ENCODE measurements at regions not wholly inside any gene's neighbourhood (a gene's known extent, or its start where the extent isn't known, plus 50 kb on each side); places are given as distances from the start of the nearest gene placed in this dataset.

DNA sequence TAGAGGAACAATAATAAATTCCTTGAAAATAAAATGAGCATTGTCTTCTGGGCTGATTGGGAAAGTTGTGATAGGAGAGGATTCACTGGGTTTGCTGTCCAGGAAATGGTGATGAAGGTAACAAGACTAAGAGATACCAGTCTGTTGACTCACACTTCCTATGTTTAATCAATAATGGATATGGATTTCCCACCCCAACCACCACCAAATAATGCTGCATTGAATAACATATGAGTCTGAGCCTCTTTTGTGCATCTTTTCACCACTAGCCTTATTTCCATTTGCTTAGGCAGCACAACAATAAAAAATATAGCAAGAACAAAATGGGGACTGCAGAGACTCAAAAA, 120.2 kb upstream of the NFIB start:
- ATAC-seq (no peak), DNase-seq (no peak)
- Histone ChIP-seq H3K4me1 (ENCODE audit: low read depth) (no peaks in the 10 kb centered on the region), H3K9me3 (no peaks in the 10 kb centered on the region), H3K36me3 (ENCODE audit: low read depth) (no peaks in the 10 kb centered on the region), H3K4me3 (no peak overlapping the region)
- intact Hi-C loops (cut with DNase I, micrococcal nuclease), result no loop called here
- TF ChIP-seq, protein P1, sequence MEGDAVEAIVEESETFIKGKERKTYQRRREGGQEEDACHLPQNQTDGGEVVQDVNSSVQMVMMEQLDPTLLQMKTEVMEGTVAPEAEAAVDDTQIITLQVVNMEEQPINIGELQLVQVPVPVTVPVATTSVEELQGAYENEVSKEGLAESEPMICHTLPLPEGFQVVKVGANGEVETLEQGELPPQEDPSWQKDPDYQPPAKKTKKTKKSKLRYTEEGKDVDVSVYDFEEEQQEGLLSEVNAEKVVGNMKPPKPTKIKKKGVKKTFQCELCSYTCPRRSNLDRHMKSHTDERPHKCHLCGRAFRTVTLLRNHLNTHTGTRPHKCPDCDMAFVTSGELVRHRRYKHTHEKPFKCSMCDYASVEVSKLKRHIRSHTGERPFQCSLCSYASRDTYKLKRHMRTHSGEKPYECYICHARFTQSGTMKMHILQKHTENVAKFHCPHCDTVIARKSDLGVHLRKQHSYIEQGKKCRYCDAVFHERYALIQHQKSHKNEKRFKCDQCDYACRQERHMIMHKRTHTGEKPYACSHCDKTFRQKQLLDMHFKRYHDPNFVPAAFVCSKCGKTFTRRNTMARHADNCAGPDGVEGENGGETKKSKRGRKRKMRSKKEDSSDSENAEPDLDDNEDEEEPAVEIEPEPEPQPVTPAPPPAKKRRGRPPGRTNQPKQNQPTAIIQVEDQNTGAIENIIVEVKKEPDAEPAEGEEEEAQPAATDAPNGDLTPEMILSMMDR (IDR thresholded peaks at IDR 0.05), result no peak

- no peaks in the 10 kb centered on the region for H3K9me3 ChIP-seq
- intact Hi-C loops (cut with DNase I, micrococcal nuclease), result no loop called here
- no peaks in the 10 kb centered on the region for H3K4me1 ChIP-seq (ENCODE audit: low read depth)
- no peaks in the 10 kb centered on the region for H3K36me3 ChIP-seq (ENCODE audit: low read depth)
- H3K4me3 ChIP-seq, result no peak overlapping the region
- TF ChIP-seq, protein P1 (IDR thresholded peaks at IDR 0.05), result no peak
- no peak for ATAC-seq
- no peak for DNase-seq
These were observed 119.6 kb upstream of the NFIB start for GRCh38 chr9:14433351-14434157.

DNA sequence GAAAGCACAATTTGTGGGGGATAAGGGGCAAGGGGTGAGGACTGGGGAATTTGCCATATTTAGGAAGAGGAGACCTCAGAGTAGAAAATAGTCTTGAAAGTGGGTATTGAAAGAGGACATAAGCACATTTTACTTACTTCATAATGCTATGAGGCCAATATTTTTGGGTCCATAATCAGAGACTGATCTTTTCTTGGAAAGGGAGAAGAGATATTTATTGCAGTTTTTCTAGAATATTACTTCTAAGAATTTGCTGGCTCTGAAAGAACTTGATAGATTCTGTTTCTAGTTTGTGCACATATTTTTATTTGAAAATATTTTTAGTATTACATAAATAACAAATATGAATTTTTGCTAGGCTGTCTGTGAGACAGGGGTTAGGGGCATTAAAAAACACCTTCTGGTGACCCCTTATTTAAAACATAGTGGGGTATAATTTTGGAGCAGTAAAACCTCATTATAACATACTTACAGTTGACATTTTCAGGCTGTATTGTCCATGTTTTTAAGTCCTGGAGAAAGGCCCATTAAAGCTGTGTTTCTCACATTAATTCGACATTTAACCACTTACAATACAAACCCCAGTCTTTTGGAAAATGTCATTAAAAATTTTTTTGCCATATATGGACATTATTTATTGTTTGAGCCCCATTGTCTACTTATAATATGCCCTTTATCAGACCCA, 118.9 kb upstream of the NFIB start:
- H3K4me3 ChIP-seq, result no peak overlapping the region
- intact Hi-C loops (cut with DNase I, micrococcal nuclease), result no loop called here

DNA sequence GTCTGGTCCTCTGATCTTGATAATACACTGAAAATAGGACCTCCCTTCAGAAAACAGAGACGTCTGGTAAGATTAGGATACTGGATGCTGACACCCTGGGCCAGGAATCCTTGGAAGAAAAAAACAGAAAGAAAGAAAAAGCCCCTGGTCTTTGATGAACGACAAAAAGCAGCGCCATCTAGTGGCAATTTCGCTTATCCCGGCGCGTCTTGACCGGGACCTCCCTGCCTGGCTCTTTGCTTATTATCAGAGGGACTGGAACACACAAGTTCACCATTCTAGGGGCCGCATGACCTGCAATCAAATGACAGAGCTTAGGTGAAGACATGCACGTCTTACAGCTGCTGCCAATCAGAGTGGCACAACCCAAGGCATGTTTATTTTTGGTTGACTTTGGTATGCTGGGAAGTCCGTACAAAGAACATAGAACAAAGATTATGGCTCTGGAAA, 114.9 kb upstream of the NFIB start:
- Histone ChIP-seq H3K4me3 (no peak overlapping the region), H3K36me3 (ENCODE audit: low read depth) (no peaks in the 10 kb centered on the region), H3K9me3 (no peaks in the 10 kb centered on the region), H3K4me1 (ENCODE audit: low read depth) (no peaks in the 10 kb centered on the region)
- TF ChIP-seq, protein P1 (IDR thresholded peaks at IDR 0.05), result peak; percentile 48
- peak; percentile 38 for ATAC-seq
- intact Hi-C loops (cut with DNase I, micrococcal nuclease), result no loop called here
- DNase-seq, result peak in 2 of 3 donors; percentile 41 to 76

More for the DNA sequence above, 118.9 kb upstream of the NFIB start:
- no peaks in the 10 kb centered on the region for H3K9me3 ChIP-seq
- no peaks in the 10 kb centered on the region for H3K36me3 ChIP-seq (ENCODE audit: low read depth)
- no peaks in the 10 kb centered on the region for H3K4me1 ChIP-seq (ENCODE audit: low read depth)
- TF ChIP-seq, protein P1 (IDR thresholded peaks at IDR 0.05), result no peak
- ATAC-seq (no peak), DNase-seq (no peak)

- no peak for DNase-seq
- intact Hi-C loops (cut with DNase I, micrococcal nuclease), result no loop called here
- Histone ChIP-seq H3K4me3 (no peak overlapping the region), H3K9me3 (no peaks in the 10 kb centered on the region), H3K4me1 (ENCODE audit: low read depth) (no peaks in the 10 kb centered on the region), H3K36me3 (ENCODE audit: low read depth) (no peaks in the 10 kb centered on the region)
- no peak for ATAC-seq
- TF ChIP-seq, protein P1 (IDR thresholded peaks at IDR 0.05), result no peak
These were observed 113.5 kb upstream of the NFIB start for GRCh38 chr9:14427419-14427818.

All from mucosa of descending colon (tissue), 3 donors.